Stimulated activated effector memory CD8-positive, alpha-beta T cell treated with anti-CD3 and anti-CD28 coated beads, Interleukin-12 subunit alpha, Interleukin-12 subunit beta, amount 100 ng/mL, for 72 hours (primary cell): ENCODE measurements at regions not wholly inside any gene's neighbourhood (a gene's known extent, or its start where the extent isn't known, plus 50 kb on each side); places are given as distances from the start of the nearest gene placed in this dataset.
"Not testable (repeated sequence)": the region's sequence is repeated elsewhere in the genome, so short reads cannot be mapped to it uniquely, and the experiment has no call there.

Experiments used
- ATAC-seq: fragments of 150-1000 bp; cut with Tn5 transposase; 2 replicates; pipeline ENCODE4 v1.10.0; 2021
- DNase-seq, 2 donors: peaks; one replicate each; pipeline ENCODE4 v3.0.0; 2021 to 2022; ENCODE audit warnings: low spot score in 2 of 2
- H3K27ac Mint-ChIP-seq: one replicate; pipeline ENCODE4 v1.8.0; 2022; ENCODE audit warnings: mild to moderate bottlenecking, mixed read lengths
- H3K36me3 Mint-ChIP-seq: one replicate; pipeline ENCODE4 v1.8.0; 2022; ENCODE audit warnings: mild to moderate bottlenecking, mixed read lengths
- H3K4me1 Mint-ChIP-seq: one replicate; pipeline ENCODE4 v1.8.0; 2022; ENCODE audit warnings: mixed read lengths
- H3K4me3 Mint-ChIP-seq: one replicate; pipeline ENCODE4 v1.8.0; 2022; ENCODE audit warnings: mild to moderate bottlenecking, mixed read lengths
- H3K9me3 Mint-ChIP-seq: one replicate; pipeline ENCODE4 v1.8.0; 2022; ENCODE audit warnings: mixed read lengths

DNA sequence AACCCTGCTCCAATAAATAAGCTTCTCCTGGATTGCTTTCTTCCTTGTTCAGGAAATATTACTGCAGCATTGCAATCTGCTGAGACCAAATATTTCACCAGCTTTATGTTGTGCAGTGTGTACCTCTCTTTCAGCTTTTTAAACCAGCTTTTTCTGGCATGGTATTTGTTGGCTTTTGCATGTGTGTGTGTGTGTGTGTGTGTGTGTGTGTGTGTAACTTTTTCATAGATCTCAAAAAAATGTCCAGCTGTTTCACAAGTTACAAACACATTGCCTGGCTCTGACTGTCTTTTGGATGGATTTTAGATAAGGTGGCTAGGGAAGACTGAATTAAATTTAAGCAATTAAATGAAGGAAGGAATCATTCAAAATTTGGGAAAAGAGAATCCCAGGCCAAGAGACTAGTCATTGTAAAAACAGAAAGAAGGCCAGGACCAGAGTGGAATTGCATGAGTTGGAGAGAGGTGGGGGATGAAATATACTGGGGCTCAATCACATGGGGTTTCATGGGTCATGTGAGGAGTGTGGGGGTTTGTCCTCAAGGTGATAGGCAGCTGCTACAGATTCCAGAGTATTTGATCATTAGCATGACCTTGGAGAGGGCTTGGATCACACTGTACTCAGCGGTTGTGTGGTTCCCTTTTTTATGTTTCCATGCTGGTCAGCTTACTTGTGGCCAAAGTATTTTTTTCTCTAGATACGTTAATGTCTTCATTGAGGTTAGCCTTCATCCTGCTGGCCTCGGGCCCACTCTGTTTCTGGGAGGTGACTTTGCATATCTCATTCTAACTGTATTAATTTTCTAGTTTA, 357.7 kb upstream of the BOD1L1 start:
- ATAC-seq = no peak
- no peaks in the 10 kb centered on the region for H3K4me1 Mint-ChIP-seq
- H3K9me3 Mint-ChIP-seq = peaks cover 8% of the 10 kb centered on the region
- H3K4me3 Mint-ChIP-seq = no peak overlapping the region
- H3K36me3 Mint-ChIP-seq = no peaks in the 10 kb centered on the region
- H3K27ac Mint-ChIP-seq = no peak overlapping the region
- no peak for DNase-seq

DNA sequence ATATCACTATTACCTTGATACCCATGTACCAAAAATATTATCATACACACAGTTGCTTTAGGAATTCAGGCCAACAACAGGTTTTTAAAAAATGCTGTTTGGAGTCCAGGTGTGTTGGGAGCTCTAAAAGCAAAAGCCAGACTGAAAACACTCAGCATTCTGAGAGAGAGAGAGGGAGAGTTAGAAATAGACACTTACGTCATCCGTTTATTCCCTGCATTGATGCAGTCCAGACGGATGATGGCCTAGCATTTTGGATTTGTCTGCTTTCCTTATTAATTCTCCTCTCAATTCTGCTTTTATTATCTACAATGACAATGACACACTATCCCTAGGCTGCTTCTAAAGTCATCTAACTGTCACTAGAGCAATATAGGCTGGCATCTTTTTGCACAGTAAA, 358.3 kb upstream of the BOD1L1 start:
- no peak for ATAC-seq
- DNase-seq = no peak
- no peak overlapping the region for H3K27ac Mint-ChIP-seq

DNA sequence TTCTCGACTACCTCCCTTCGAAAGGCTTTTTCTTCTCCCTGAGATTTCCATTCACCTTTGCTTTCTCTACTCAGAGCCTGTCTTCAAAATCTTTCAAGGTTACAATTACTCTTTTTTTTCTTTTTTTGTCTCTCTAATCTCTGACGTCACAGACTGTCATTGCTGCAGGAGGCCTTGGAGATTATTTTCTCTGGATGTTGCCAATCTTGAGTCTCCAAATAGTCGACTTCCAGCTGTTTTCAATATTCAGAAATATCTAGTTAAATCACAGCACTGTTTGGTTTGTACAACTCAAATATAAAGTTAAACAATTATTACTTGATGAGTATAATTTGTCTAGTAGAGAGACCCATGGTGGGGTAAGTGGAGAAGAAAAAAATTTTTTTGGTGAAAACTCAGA, 359.0 kb upstream of the BOD1L1 start:
- no peaks in the 10 kb centered on the region for H3K4me1 Mint-ChIP-seq

More for the DNA sequence above, 358.3 kb upstream of the BOD1L1 start:
- Mint-ChIP-seq H3K36me3 (no peaks in the 10 kb centered on the region), H3K4me3 (no peak overlapping the region), H3K9me3 (peaks cover 8% of the 10 kb centered on the region), H3K4me1 (no peaks in the 10 kb centered on the region)

DNA sequence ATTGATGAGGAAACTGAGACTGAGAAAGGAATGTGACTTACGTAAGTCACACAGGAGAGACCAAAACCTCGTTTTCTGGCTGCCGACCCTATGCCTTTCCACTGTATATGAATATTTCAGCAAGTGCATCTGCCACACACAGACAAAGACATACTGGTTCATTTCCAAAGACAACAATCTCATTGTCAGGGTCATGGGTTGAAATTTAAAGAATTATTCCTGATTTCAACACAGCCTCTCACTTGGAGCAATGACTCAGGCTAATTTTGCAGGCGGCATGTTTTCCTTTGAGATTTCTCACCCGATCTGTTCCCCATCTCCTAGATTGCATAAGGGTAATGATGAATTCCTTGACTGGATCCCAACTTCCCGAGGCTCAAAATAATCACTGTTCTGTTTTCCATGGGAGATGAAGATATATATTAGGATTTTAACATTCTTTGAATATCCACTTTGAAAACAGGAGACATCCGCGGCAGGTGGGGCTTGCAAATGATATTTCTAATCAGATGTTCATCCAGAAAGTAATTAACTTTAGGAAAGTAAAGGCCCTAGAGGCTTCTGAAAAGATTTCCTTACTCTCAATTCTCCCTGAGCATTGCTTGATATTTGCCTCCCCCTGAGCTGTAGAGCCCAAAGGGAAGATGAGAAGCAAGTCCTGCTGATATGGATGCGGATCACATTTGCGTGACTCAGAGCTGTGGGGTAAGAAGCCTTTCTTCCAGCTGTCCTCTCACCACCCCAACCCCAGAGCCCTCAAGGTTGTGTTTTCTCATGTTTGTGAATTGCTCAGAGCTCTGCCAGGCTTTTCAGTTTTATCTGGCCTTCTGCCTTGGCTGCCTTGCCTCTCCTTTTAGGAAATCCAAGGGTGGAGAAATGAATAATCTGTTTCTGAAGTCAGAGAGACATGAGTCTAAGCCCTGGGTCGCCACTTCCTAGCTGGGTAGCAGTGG, 361.1 kb upstream of the BOD1L1 start:
- Mint-ChIP-seq H3K4me3 (no peak overlapping the region), H3K4me1 (no peaks in the 10 kb centered on the region), H3K27ac (no peak overlapping the region), H3K36me3 (no peaks in the 10 kb centered on the region), H3K9me3 (peaks cover 8% of the 10 kb centered on the region)
- no peak for DNase-seq
- no peak for ATAC-seq

More for the DNA sequence above, 359.0 kb upstream of the BOD1L1 start:
- Mint-ChIP-seq H3K4me3 (no peak overlapping the region), H3K9me3 (peaks cover 8% of the 10 kb centered on the region), H3K36me3 (no peaks in the 10 kb centered on the region), H3K27ac (no peak overlapping the region)
- ATAC-seq (no peak), DNase-seq (no peak)

DNA sequence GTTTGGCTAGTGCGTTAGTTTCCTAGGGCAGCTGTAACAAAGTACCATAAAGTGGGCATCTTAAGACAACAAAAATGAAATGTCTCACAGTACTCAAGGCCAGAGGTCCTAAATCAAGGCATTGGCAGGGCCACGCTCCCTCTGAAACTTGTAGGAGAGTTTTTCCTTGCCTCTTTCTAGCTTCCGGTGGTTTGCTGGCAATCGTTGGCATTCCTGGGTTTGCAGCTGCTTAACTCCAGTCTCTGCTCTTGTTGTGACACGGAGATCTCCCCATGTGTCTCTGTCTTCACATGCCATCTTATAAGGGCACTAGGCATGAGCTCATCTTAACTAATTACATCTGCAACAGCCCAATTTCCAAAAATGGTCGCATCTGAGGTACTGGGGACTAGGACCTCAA, 362.0 kb upstream of the BOD1L1 start:
- H3K4me1 Mint-ChIP-seq = no peaks in the 10 kb centered on the region
- no peaks in the 10 kb centered on the region for H3K36me3 Mint-ChIP-seq
- H3K27ac Mint-ChIP-seq = no peak overlapping the region
- ATAC-seq (no peak), DNase-seq (no peak)
- H3K9me3 Mint-ChIP-seq = peaks cover 4% of the 10 kb centered on the region
- H3K4me3 Mint-ChIP-seq = no peak overlapping the region

DNA sequence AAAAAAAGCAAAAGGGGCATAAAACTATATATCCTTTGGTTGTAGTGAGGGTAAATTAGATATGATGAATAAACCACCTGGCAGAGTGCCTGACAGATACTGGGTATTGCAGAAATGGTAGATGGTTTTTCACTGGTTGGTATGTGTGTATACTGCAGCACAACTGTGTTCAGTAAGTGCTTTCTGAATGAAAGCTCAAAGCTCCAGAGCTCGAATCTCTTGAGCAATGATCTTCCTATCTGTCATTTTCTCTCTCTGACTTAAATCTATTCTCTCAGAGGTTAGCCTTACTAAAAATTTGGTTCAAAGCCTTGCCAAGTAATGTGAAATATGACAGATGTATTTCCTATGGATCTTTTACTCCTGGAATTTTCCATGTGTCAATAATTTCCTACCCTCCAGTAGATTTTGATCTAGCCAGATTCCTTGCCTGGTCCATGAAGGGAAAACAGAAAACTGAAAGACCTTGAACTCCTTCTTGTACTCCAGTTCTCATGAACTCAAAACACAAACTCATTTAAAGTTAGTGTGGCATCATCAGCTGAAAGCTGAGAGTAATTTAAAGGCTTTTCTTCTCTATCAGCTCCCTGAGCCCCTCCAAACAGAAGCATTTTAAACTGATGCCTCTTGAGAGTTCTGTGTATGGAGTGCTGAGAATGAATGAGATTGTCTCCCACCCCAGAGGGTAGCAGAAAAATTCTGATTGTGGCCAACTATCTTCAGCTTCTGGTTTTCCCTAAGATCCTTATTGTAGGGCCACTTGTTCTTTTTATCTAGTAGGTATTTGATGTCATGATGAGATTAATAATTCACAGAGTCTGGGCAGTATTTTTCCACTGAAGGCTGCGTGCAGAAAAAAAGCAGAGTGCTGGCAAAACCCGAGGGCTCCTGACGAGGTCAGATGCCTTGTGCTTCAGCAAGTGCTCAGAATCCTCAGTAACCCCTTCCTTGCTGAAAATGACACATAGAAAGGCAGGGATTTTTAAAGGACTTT, 363.4 kb upstream of the BOD1L1 start:
- Mint-ChIP-seq H3K36me3 (no peaks in the 10 kb centered on the region), H3K4me1 (no peaks in the 10 kb centered on the region), H3K27ac (no peak overlapping the region), H3K9me3 (peaks cover 4% of the 10 kb centered on the region), H3K4me3 (no peak overlapping the region)
- ATAC-seq (no peak), DNase-seq (no peak)

DNA sequence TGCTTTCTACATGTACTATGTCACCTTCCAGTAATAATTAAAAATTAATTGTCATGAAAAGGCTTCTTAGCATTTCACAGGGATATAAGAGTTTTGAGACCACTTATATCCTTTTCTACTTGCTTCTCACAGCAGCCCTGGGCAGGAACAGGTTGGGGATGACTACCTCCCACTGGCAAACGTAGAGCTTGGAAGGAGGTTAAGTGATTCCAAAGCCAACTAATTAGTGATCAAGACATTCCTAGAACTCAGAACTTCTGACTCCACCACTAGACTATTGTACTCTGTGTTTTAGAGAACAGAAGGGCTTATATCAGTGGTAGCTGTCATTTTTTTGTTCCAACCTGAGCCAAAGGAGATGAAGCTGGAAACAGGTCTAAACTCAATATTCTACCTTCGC, 364.5 kb upstream of the BOD1L1 start:
- Mint-ChIP-seq H3K36me3 (no peaks in the 10 kb centered on the region), H3K4me1 (no peaks in the 10 kb centered on the region), H3K4me3 (no peak overlapping the region), H3K9me3 (peaks cover 4% of the 10 kb centered on the region), H3K27ac (no peak overlapping the region)
- ATAC-seq (no peak), DNase-seq (no peak)

DNA sequence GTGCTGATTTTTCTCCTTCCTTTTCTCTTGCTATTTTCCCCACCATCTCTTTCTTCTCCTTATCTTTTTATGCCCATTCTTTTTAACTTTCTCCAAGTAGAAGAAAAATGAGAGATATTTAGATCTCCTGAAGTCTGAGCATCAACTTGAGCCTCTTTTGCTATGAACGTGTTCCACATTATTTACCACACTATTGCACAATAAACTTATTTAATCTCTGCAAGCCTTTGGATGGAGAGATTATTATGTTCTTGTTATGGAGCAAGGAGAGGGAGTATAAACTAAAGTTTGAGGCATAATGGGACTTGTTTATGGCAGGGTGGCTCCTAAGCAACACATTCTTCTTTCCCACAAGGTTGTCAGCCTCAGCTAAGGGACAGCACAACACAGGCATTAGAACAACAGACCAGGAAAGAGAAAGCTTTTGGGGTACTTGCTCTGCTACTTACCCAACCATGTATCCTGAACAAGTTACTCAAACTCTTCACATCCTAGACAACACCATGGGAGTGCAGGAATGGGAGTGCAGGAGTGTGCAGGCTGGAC, 365.5 kb upstream of the BOD1L1 start:
- H3K4me3 Mint-ChIP-seq = no peak overlapping the region
- ATAC-seq (no peak), DNase-seq (no peak)
- H3K27ac Mint-ChIP-seq = no peak overlapping the region
- H3K9me3 Mint-ChIP-seq = peaks cover 8% of the 10 kb centered on the region
- no peaks in the 10 kb centered on the region for H3K4me1 Mint-ChIP-seq
- no peaks in the 10 kb centered on the region for H3K36me3 Mint-ChIP-seq

DNA sequence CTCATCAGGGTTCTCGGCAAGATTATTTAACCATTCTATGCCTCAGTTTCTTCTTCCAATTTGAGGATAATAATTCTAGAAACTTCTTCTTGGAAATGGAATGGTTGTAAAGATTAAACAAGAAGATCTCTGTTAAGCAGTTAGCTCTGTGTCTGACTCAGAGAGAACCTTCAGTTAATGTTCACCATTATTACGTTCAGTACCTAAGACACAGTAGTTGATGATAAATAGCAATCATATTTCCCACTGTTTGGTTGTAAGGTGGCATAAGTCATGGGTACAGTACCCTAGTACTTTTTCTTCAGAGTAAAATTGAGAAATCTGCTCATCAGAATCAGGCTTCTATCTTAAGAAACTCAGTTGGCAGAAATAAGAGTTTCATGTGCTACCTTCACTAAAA, 366.5 kb upstream of the BOD1L1 start:
- no peak for ATAC-seq
- Mint-ChIP-seq H3K27ac (no peak overlapping the region), H3K36me3 (no peaks in the 10 kb centered on the region), H3K9me3 (peaks cover 9% of the 10 kb centered on the region), H3K4me3 (no peak overlapping the region), H3K4me1 (no peaks in the 10 kb centered on the region)
- DNase-seq = no peak

DNA sequence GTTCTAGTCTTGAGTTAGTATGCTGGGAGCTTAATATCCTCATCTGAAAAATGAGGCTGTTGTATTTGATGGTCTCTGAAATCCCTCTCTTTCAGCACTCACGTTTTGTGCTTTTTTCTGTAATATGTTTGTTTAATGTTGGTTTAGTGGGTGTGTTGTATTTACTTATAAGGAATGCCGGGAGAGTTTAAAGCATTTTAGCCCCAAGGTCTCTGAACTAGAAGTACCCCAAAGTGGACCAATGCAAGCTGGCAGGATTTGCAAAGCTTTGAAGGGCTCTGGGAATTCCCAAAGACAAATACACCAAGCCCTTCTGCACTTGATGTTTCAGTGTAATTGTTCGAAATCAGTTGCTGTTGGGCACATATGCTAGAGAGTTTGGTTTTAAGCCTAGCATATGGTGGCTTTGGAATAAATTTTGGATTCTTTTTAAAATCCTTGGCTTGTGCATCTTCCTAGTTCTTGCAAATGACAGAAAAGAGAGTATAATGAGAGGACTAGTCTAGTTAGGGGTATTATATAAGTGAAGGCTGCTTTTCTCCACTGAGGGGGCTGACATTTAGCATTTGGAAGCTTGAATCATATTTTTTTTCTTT, 371.4 kb upstream of the BOD1L1 start:
- Mint-ChIP-seq H3K4me1 (no peaks in the 10 kb centered on the region), H3K27ac (no peak overlapping the region), H3K36me3 (no peaks in the 10 kb centered on the region), H3K9me3 (peaks cover 27% of the 10 kb centered on the region), H3K4me3 (no peak overlapping the region)
- ATAC-seq (no peak), DNase-seq (no peak)

DNA sequence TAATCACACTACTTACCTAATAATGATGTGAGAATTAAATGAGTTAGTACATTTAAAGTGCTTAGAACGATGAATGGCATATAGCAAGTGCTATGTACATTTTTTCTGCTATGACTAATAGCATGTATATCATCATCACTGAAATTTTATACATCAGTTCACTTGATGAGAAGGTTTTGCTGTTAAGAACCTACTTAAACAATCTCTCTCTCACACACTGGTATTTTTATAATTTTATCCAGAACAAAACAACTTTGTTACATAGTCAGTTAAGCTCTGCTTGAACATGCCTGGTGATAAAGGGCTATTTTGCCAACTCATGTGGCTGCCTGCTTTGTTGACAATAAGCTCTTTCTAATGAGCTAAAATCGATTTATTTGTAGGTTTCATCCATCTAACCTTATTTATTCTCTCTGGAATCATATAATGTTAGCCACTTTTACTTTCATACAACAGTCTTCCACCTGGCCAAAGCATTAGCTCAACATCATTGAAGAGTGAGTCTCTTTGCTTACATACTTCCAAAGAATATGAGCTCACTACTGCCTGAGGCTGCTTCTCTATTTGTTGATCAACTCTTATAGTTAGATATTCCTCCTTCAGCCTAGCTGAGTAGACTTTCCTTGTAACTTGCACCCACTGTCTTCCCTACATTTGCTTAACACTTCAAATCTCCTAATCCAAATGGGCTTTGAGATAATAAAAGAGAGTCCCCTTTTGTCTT, 372.7 kb upstream of the BOD1L1 start:
- DNase-seq (no peak), ATAC-seq (no peak)
- H3K9me3 Mint-ChIP-seq = peaks cover 27% of the 10 kb centered on the region

DNA sequence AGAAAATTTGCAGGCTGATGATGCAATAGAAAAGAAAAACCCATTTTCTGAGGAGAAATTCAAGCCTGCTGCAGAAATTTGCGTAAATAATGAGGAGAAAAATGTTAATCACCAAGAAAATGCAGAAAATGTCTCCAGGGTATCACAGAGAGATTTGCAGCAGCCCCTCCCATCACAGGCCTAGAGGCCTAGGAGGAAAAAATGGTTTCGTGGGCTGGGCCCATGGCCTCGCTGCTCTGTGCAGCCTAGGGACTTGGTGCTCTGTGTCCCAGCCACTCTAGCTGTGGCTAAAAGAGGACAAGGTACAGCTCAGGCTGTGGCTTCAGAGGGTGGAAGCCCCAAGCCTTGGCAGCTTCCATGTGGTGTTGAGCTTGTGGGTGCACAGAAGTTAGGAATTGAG, 374.8 kb upstream of the BOD1L1 start:
- H3K9me3 Mint-ChIP-seq = peaks cover 29% of the 10 kb centered on the region
- H3K36me3 Mint-ChIP-seq, H3K4me3 Mint-ChIP-seq, DNase-seq, H3K4me1 Mint-ChIP-seq, H3K27ac Mint-ChIP-seq, ATAC-seq: not testable (repeated sequence)

More for the DNA sequence above, 372.7 kb upstream of the BOD1L1 start:
- Mint-ChIP-seq H3K4me3 (no peak overlapping the region), H3K36me3 (no peaks in the 10 kb centered on the region), H3K27ac (no peak overlapping the region), H3K4me1 (no peaks in the 10 kb centered on the region)

DNA sequence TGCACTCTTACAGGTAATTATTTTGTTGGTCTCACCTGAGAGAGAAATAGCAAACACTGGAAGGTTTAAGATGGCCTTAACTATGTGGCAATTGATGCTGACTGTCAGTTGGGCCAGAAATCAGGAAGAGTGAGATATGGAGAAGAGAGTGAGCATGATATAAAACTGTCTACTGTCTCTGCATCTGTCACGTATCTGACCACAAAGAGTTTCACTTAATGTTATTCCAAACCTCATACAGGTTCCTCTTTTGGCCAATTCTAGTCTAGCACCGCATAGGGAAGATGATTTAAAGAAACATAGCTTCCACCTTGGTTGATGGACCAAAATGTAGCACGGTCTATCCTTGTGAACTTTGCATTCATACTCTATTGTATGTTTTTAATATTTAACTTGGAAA, 381.0 kb upstream of the BOD1L1 start:
- DNase-seq (no peak), ATAC-seq (no peak)
- no peak overlapping the region for H3K4me3 Mint-ChIP-seq
- peaks cover 7% of the 10 kb centered on the region for H3K9me3 Mint-ChIP-seq
- H3K36me3 Mint-ChIP-seq = no peaks in the 10 kb centered on the region
- no peak overlapping the region for H3K27ac Mint-ChIP-seq
- no peaks in the 10 kb centered on the region for H3K4me1 Mint-ChIP-seq
